ENCODE measurements at regions not wholly inside any gene's neighbourhood (a gene's known extent, or its start where the extent isn't known, plus 50 kb on each side); places are given as distances from the start of the nearest gene placed in this dataset.
"Not testable (repeated sequence)": the region's sequence is repeated elsewhere in the genome, so short reads cannot be mapped to it uniquely, and the experiment has no call there.

DNA sequence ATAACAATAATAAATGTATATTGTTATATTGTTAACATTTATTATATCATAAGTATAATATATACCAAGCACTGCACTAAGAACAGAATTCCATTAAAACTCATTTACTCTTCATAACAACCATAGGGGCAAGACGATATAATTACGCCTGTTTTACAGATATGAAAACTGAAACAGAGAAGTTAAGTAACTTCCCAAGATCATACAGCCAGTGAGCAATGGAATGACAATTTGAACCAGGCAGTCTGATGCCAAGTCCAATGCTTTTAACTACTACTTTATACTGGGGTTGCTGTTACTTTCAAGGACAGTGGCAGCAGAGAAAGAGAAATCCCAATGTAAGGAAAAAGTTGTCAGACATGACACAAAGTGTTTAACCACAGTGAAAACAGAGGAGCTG, 338.8 kb upstream of the ID2 start:
- no peak for DNase-seq

DNA sequence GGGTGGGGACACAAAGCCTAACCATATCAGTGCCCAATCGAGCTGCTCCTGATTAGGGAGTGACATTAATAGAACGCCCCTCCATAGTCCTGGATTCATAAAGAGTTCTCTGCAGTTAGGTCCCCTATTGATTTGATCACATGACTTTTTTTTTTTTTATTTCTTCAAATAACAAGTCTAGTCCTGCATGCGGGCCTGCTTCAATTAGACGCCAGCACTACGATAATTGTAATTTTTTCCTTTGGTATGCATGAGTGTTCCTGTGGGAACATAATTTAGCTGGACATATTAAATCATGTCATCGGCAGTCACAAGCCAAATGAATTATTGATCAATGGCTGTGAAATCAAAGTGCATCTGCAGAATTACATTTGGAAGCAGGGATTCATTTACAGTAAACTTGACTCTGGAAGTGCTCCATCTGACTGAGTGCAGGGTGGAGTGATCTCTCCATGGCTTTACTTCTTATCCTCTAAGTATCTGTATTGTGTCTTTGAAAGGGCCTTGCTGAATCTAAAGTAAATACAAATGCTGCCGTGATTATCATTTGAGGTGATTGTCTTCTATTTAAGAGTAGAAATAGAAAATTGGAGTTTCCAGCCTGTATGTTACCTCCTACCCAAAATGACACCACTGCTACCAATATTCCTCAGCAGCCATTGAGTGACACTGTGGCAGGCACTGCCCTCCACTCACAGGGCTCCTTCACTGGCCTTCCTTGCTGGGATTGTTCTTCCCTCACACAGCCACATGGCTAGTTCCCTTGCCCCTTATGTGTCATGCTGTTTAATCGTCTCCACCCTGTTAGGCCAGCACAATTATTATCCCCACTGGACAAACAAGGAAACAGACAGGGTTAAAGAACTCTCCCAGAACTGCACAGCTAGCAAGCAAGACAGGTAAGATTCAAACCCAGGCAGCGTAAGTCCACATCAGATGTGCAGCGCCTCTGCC, 337.4 kb upstream of the ID2 start:
- no peak for DNase-seq

DNA sequence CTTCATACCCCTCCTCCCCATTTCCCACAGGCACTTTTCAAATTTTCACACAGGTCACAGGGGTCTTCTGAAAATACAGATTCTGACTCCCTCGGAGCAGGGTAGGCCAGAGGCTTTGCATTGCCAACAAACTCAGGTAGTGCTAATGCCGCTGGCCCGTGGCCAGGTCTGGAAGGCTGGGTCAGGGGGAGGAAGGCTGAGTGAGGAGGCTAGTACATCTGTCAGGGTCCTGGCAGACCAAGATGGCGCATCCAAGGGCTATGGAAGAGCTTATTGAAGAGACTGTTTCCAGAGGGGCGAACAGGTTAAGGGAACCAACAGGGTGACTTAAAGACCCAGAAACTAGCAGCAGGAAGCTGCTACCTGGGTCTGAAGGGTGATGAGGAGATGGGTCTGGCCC, 336.7 kb upstream of the ID2 start:
- DNase-seq: no peak

DNA sequence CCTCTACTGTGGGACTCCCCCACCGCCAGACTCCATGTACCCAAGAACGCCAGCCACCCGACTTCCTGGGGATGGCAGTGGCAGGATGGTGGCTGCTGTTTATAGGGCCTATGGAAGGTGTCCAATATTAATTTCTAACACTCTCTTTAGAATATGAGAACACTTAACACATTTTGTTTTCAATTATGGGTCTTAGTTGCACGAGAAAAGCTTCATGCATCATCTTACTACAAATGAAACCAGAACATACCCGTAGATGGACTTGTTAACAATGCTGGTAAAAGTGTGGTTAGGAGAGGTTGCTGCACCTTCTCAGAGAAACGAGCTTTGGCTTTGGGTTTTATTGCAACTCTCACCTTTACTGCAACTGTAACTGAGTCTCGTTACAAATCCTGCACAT, 335.6 kb upstream of the ID2 start:
- no peak for DNase-seq

DNA sequence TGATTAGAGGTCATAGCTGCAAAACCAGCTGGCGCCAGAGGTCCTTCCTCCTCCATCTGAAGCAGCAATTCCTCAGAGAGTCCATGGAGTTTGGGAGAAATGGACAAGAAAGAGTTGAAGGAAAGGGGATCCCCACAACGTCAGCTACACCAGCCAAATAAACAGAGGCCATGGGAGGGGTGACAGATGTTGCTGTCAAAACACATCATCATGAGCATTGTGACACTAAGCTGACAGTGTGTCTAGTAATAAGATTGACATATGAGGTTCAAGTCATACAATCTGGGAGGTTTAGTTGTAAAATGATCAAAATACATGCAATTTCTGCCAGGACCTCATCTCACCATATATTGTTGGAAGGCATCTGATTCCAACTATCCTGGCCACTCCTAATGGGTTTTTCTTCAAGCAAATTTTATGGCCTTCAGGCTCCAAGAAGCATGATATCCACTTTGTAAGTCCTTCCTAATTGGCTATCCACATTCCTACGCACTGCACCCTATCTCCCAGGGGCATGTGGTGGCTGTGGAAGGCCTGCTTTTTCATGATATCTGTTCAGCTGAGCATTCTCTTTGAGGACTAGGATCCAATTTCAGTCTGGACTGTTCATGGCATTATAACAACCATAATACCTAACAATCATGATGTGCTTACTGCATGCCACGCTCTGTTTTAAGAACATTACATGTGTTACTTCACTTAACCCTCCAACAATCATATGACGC, 335.0 kb upstream of the ID2 start:
- DNase-seq: no peak

DNA sequence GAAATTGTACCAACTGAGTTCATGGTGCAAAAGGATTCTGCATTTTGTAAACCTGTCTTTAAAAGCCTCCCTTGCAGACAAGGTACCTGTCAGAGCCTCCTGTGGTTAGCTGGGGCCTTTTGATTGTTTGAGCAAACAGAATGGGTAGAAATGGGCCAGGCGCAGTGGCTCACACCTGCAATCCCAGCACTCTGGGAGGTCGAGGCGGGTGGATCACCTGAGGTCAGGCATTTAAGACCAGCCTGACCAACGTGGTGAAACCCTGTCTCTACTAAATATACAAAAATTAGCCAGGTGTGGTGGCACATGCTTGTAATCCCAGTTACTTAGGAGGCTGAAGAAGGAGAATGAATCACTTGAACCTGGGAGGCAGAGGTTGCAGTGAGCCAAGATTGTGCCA, 332.9 kb upstream of the ID2 start:
- DNase-seq: not testable (repeated sequence)

DNA sequence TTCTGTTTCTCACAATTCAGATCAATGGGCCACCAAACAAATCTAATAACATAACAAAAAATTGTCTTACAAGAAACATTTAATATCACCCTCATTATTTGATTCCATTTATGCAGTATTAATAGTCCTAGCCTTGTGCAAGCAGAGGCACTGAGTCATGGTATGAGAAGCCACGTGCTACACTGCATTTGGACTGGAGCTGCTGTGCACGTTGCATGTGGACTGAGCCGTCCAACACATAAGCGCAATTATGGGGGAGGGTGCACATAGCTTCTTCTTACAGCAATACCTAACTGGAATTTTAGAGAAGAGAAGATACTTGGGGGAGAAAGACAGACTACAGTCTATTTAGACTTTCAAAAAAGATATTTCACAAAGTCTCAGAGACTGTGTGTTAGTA, 329.6 kb upstream of the ID2 start:
- no peak for DNase-seq

DNA sequence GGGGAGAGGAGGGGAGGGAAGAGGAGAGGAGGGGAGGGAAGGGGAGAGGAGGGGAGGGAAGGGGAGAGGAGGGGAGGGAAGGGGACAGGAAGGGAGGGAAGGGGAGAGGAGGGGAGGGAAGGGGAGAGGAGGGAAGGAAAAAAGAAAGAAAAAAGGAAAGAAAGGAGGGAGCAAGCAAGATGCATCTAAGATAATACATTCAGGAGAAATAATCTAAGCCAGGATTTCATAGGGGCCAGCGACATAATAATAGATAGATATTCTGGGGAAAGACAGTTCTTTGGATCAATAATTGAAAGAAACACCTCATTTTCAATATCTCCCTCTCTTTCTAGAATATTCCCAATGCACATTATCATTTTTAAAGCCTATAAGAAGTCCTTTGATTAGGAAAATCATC, 328.9 kb upstream of the ID2 start:
- DNase-seq: no peak

DNA sequence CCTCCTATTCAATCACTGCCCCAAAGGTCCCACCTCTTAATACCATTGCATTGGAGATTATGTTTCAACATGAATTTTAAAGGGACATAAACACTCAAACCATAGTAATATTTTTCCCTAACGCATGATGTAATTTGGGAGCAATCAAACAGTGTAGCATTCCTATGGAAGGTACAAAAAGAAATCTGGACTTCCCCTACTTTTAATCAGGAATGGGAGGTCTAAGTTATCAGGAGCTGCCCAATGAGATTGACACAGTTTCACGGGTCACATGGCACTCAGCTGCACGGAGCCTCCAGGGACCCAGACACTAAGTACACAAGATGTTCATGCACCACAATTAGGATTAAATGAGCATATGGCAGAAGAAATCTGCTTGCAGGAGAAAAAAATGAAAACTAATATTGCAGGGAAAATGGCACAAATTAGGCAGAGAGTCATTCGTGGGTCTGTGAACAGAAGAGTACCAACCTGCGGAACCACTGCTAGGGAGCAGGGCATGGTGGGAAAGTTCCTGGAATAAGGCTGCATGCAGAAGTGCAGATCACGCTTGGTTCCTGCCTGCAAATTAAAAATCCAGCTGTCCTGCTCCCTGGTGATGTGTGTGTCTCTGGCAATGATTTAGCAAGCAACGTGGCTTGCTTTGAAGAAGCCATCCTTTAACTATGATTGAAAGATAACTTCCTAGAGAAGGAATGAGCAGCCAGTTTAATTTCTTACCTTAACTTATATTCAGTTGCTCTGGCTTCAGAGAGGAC, 326.6 kb upstream of the ID2 start:
- no peak for DNase-seq

DNA sequence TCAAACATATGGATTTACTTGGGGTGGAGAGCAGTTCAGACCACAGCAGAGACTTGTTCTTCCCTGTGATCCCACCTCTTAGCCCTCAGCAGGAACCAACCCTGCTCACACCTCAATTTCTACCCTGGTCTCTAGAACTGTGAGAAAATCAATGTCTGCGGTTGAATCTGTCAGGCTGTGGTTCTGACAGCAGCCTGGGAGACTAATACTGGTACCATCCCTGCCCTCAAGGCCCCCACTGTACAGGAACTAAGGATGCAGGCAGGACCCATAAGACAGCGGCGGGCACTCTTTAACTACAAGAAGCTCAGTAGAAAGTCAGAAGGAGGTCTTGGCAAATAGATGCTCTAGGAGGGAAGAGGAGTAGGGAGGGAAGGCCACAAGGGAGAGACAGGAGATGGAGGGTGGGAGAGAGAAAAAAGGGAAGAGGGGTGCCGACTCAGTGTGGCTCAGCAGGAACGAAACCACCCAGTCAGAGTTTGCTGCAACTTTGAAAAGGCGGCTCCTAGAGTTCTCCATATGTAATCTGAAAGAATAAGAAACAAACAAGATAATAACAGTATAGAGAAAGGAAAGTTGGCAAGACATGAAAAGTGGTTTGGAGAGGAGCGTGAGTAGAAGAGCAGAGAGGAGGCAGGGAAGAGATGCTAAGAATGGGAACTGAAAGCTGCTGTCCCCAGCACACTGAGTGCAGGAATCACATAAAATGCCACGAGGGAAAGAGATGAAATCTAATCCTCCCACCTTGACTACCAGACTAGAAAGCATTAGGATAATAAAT, 323.9 kb upstream of the ID2 start:
- DNase-seq: no peak

DNA sequence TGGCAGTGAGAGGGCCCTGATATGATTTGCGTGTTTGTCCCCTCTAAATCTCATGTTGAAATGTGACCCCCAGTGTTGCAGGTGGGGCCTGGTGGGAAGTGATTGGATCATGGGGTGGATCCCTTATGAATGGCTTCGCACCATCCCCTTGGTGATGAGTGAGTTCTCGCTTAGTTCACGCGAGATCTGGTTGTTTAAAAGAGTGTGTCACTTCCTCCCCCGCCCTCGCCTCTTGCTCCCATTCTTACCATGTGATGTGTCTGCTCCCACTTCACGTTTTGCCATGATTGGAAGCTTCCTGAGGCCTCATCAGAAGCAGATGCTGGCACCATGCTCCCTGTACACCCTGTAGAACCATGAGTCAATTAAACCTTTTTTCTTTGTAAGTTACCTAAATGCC, 319.9 kb upstream of the ID2 start:
- DNase-seq: no peak

DNA sequence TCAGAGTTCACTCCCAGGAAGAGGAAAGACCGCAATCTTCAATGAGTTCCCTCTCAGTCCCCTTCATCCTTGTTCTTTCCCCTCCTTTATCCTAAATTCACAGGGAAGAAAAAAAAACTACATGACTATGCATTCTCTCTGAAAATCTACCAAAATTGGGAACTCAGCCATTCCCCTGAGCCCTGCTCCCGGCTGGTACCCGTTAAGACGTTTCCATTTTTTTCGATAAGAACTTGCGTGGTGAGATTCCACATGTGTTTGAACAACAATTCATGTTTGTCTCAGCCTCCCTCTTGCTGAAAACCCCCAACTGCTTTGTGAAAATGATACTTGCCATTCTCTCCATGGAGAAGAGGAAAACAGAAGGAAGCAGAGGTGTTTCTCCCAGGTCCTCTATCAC, 318.7 kb upstream of the ID2 start:
- DNase-seq: no peak

DNA sequence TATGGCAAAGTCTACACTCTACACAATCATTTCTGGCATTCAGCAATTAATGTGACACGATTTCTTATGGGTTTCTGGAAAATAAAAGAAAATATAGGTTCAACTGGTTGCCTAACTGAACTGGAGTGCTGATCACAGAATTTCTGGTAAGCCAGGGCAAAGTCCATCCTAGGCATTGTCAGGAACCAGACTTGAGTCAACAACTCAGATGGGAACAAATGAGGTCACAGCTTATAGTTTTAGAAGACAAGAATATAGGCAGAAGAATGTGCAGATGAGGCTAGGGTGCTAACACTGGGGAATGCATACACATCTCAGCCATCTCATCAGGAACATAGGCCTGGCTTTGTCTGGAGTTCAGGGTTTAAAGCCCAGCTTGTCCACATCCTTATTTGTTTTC, 317.2 kb upstream of the ID2 start:
- DNase-seq: no peak

DNA sequence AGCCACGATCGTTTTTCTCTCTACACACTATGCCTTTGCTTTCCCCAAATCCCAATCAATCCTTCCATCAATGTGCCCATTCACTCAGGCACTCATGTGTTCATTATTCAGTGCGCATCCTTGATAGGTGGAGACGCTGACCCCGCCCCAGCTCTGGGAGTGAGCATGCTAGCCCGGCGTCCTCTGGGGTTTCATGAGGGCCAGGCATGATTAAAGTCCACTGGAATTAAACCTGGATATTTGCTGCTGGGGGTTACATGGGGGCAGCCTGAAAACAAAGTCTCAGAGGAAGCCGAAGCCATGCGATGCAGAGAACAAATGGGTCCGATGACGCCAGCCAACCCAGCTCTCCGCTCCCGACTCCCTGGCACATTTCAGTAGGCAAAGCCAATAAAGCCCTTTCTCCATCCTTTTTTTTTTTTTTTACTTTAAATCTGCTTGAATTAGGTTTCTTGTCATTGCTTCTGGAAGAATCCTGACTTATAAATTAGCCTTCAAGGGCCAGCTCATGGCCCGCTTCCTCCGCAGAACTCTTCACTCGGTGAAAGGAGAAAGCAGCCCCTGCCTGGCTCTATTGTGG, 316.4 kb upstream of the ID2 start:
- no peak for DNase-seq

DNA sequence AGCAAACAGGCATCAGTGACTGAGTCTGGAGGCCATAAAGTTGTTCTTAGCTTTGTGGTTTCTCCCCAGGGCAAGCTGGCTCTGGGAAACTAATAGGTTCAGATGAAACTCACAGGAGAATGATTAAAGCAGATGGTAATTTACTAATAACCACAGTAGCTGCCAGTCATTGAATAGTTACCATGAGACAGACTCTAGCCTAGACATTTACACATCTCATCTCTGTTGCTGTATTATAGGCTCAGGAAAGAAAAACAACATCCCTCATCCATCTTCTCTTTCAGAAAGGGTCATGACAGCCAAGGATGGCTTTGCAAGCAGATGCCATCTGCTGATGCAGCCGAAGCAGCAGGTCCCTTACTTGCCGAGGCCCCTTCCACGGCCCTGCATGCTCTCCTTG, 314.0 kb upstream of the ID2 start:
- DNase-seq: no peak

DNA sequence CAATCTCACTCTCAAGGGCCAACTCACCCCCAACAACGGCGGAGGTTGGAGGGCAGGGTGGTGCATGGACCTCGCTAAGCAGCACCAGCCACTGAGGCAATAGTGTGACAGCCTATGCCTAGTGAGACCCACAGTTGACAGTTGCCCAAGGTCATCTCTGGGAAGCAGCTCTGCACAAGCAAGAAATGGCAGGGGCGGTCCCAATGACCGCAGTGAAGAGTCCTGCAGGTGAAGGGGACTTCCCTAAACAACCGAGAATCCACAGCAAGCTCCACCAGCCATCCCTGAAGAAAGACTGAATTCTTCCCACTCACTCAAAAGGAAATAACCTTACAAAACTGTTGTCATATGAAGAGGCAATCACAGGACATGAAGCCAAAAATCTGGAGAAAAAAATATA, 313.4 kb upstream of the ID2 start:
- DNase-seq: no peak

DNA sequence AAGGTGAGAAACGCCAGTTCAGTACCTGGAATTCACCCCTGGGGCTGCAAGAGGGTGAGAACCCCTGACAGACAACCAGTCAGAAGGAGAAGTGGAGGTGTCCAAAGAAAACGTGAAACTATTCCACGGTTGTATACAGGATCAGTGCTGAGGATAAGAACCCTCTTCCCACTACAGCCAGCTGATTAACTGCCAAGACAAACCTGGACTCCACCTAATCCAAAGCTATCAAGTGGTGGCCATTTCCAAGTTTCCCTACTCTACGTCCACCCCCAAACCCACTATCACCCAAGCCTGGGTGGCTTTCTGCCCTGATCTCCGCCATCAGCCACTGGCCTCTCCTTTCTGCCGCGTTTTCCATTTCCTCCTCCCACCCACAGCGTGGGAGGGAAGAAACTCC, 312.3 kb upstream of the ID2 start:
- no peak for DNase-seq

DNA sequence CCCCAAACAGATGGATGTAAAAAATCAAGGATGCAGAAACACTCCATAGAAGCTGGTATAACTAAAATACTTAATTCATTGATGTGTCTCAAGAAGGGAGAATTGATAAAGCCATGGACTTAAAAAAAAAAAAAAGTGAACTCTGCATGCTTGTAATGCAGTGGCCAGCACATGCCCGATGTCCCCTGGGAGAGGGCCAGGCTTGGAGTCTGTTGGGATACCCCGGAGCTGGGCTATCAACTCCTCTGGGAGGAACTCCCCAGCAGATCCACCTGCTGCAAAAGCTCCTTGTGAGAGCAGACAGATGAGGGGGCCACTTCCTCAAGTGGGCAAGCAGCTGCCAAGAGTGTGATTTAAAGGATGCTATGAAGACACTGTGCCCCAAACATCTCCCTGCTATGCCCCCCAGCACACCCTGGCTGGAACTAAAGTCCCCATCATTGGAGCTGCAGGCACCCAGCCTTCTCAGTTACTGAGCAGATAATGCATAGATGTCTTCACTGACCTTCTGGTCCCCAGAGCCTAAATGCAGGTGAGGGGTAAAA, 311.5 kb upstream of the ID2 start:
- DNase-seq: no peak

DNA sequence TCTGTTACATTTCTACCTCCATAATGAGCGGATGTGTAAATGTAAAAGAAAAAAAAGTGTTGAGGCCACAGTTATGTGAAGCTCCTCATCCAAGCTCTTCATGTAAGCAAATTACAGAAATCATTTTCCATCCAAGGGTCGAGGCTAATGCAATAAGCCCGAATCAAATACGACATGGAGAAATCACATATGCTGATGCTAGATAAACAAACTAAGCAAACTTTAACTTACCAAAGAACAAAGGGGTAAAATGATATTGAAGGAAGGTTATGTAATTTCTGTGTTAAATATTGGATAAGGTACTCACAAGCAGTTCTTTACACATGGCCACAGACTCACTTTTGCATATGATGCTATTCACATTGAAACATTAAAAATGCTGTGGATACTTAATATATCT, 310.2 kb upstream of the ID2 start:
- no peak for DNase-seq

DNA sequence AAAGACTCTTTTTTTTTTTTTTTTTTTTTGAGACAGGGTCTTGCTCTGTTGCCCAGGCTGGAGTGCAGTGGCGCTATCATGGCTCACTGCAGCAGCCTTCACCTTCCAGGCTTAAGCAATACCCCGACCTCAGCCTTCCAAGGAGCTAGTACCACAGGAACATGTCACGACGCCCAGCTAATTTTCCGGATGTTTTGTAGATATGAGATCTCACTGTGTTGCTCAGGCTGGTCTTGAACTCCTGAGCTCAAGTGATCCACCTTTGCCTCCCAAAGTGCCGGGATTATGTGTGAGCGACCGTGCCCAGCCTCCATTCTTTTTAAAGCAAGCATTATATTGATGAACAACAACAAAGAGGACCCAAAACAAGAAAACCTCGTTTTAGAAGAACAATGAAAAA, 307.1 kb upstream of the ID2 start:
- no peak for DNase-seq

DNA sequence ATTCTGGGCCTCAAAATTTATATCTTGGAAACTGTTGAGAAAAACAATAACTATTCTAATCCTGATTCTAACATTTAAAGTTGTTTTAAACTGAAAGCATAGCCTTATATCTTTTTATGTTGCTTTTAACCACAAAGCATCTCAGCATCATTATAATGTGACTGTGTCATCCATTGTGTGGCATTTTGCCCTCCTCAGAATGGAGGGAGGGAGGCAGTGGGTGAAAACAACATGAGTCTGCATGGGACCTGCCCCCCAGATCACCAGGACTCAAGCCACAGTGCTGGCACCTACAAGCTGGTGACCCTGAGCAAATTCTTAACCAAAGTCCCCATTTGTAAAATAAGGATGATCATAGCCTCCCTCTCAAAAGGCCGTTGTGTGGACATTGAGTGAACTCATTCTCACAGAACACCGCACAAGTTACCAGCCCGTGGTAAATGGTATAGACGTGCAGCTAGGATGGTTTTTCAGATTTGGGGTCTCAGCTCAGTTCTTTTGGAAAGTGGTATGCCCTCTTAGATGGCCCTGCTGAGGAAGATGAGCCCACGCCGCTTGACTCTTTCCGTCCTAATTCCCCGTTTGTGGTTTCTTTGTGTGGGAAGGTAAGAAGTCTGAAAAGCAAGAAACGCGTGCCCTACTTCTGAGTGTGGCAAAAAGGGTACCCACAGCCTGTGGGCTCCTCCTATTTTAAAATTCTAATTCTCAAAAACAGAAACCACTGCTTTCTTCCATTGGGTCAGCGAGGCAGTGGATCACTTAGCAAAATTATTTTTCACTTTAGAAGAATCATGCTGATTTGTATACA, 305.0 kb upstream of the ID2 start:
- DNase-seq: no peak

Data from NCI-H2227 treated with DMSO at 0.1 percent for 48 hours (cell line).